GM23338 (cell line): ENCODE measurements at regions not wholly inside any gene's neighbourhood (a gene's known extent, or its start where the extent isn't known, plus 50 kb on each side); places are given as distances from the start of the nearest gene placed in this dataset.

Source experiments
- ATAC-seq: fragments of 200-7000 bp; cut with Tn5 transposase; 3 replicates; pipeline ENCODE4 v1.9.1; 2020
- DNase-seq: peaks from one replicate; pipeline ENCODE4 v3.0.0-alpha.2; 2015; ENCODE audit warnings: low spot score
- H2AFZ ChIP-seq: fragments of 200-600 bp; sonication (generic); 2 replicates; pipeline ENCODE4 v1.8.0; 2016; ENCODE audit warnings: antibody characterized with exemption, mild to moderate bottlenecking, moderate library complexity
- H3F3A ChIP-seq: fragments of 200-600 bp; sonication (generic); replicated peaks from 2 replicates; pipeline ENCODE4 v1.8.0; 2017; ENCODE audit warnings: antibody characterized with exemption, mixed run types, low read depth
- H3K27ac ChIP-seq: fragments of 200-600 bp; sonication (generic); 2 replicates; pipeline ENCODE4 v1.6.1; 2016; ENCODE audit warnings: low read depth
- H3K27me3 ChIP-seq: fragments of 200-600 bp; sonication (generic); 2 replicates; pipeline ENCODE4 v1.8.0; 2016; ENCODE audit warnings: mild to moderate bottlenecking, mixed run types, moderate library complexity; ENCODE audit not compliant: insufficient read depth
- H3K36me3 ChIP-seq: fragments of 200-600 bp; sonication (generic); 2 replicates; pipeline ENCODE4 v1.8.0; 2016; ENCODE audit warnings: mild to moderate bottlenecking; ENCODE audit not compliant: insufficient read depth
- H3K4me1 ChIP-seq: fragments of 200-600 bp; sonication (generic); 2 replicates; pipeline ENCODE4 v1.8.0; 2016; ENCODE audit warnings: mild to moderate bottlenecking, moderate library complexity; ENCODE audit not compliant: insufficient read depth
- H3K4me2 ChIP-seq: fragments of 200-600 bp; sonication (generic); 2 replicates; pipeline ENCODE4 v1.7.1; 2017; ENCODE audit warnings: mixed run types
- H3K4me3 ChIP-seq: fragments of 200-600 bp; sonication (generic); 2 replicates; pipeline ENCODE4 v1.6.1; 2016; ENCODE audit warnings: mixed run types
- H3K79me2 ChIP-seq: fragments of 200-600 bp; sonication (generic); replicated peaks from 2 replicates; pipeline ENCODE4 v1.8.0; 2017; ENCODE audit warnings: mild to moderate bottlenecking; ENCODE audit not compliant: insufficient read depth
- H3K9me2 ChIP-seq: fragments of 200-600 bp; sonication (generic); 2 replicates; pipeline ENCODE4 v1.8.0; 2017; ENCODE audit not compliant: insufficient read depth
- H4K20me1 ChIP-seq: fragments of 200-600 bp; sonication (generic); replicated peaks from 2 replicates; pipeline ENCODE4 v1.8.0; 2017; ENCODE audit warnings: mild to moderate bottlenecking; ENCODE audit not compliant: insufficient read depth
- H3K27ac Mint-ChIP-seq: 2 replicates; pipeline ENCODE4 v1.8.0; 2020; ENCODE audit warnings: inconsistent platforms, mild to moderate bottlenecking, moderate library complexity, mixed read lengths
- H3K27me3 Mint-ChIP-seq: 3 replicates; pipeline ENCODE4 v1.8.0; 2022; ENCODE audit warnings: low read depth, mild to moderate bottlenecking, moderate library complexity, mixed read lengths, inconsistent platforms; ENCODE audit not compliant: insufficient read depth, poor library complexity
- H3K36me3 Mint-ChIP-seq: 3 replicates; pipeline ENCODE4 v1.8.0; 2021; ENCODE audit warnings: low read depth, mild to moderate bottlenecking, inconsistent platforms, moderate library complexity, mixed read lengths
- H3K4me1 Mint-ChIP-seq: 3 replicates; pipeline ENCODE4 v1.8.0; 2020; ENCODE audit warnings: mild to moderate bottlenecking, inconsistent platforms, mixed read lengths
- H3K4me3 Mint-ChIP-seq: 3 replicates; pipeline ENCODE4 v1.8.0; 2021; ENCODE audit warnings: moderate library complexity, mild to moderate bottlenecking, inconsistent platforms, mixed read lengths
- H3K9me3 Mint-ChIP-seq: 3 replicates; pipeline ENCODE4 v1.8.0; 2020; ENCODE audit warnings: moderate library complexity, mild to moderate bottlenecking, inconsistent platforms, mixed read lengths
- CREB1 ChIP-seq: fragments of 250-450 bp; sonication (Bioruptor Pico); IDR thresholded peaks from 2 replicates; pipeline ENCODE4 v1.5.0; 2020; ENCODE audit warnings: low read depth, mild to moderate bottlenecking, moderate library complexity
- CTCF ChIP-seq, 2 experiments: fragments of 200-600 bp in 1 of 2; sonication (generic) in 1 of 2; conservative IDR thresholded peaks; 2 replicates each; pipeline versions ENCODE4 v1.5.1 to v1.6.1; 2016 to 2017; ENCODE audit warnings: antibody characterized with exemption in 2 of 2, low read depth in 2 of 2, mild to moderate bottlenecking in 2 of 2, moderate library complexity in 1 of 2
- EZH2 ChIP-seq: fragments of 200-600 bp; sonication (generic); IDR thresholded peaks from one replicate; pipeline ENCODE4 v1.8.0; 2017; ENCODE audit warnings: antibody characterized with exemption, mild to moderate bottlenecking, low read depth; ENCODE audit not compliant: unreplicated experiment
- EZH2phosphoT487 ChIP-seq: fragments of 200-600 bp; sonication (generic); IDR thresholded peaks from one replicate; pipeline ENCODE4 v1.8.1; 2018; ENCODE audit warnings: antibody characterized with exemption; ENCODE audit not compliant: unreplicated experiment
- NANOG ChIP-seq: IDR thresholded peaks from 2 replicates; pipeline ENCODE4 v1.6.1; 2016; ENCODE audit warnings: antibody characterized with exemption, borderline replicate concordance
- POLR2AphosphoS5 ChIP-seq: IDR thresholded peaks from 2 replicates; pipeline ENCODE4 v1.6.1; 2016; ENCODE audit warnings: antibody characterized with exemption, low read depth
- REST ChIP-seq: IDR thresholded peaks from one replicate; pipeline ENCODE4 v1.6.1; 2018; ENCODE audit warnings: antibody characterized with exemption; ENCODE audit not compliant: unreplicated experiment
- STAT1 ChIP-seq: IDR thresholded peaks from one replicate; pipeline ENCODE4 v1.6.1; 2016; ENCODE audit warnings: antibody characterized with exemption; ENCODE audit not compliant: unreplicated experiment
- ZNF114 ChIP-seq: fragments of 250-450 bp; sonication (Bioruptor Pico); IDR thresholded peaks from 2 replicates; pipeline ENCODE4 v1.5.0; 2020; ENCODE audit warnings: mild to moderate bottlenecking, moderate library complexity
- ZNF331 ChIP-seq: fragments of 250-450 bp; sonication (Bioruptor Pico); IDR thresholded peaks from 2 replicates; pipeline ENCODE4 v1.5.0; 2020; ENCODE audit warnings: low read depth, mild to moderate bottlenecking, moderate library complexity
- ZNF462 ChIP-seq: fragments of 250-450 bp; sonication (Bioruptor Pico); IDR thresholded peaks from 2 replicates; pipeline ENCODE4 v1.5.0; 2020; ENCODE audit warnings: mild to moderate bottlenecking, moderate library complexity

- Mint-ChIP-seq H3K4me3 (no peak overlapping the region), H3K27me3 (peaks cover 2% of the 10 kb centered on the region), H3K27ac (peak overlapping the region; percentile 89; the same call in 1 of the 2 replicates), H3K9me3 (no peaks in the 10 kb centered on the region), H3K36me3 (no peaks in the 10 kb centered on the region), H3K4me1 (peaks cover 23% of the 10 kb centered on the region; the same call in 2 of the 3 replicates)
- DNase-seq (peak; percentile 85), ATAC-seq (peak; percentile 76)
- H2AFZ ChIP-seq: no peak overlapping the region
- H3K4me1 ChIP-seq: no peaks in the 10 kb centered on the region
- no peaks in the 10 kb centered on the region for H3K27me3 ChIP-seq
- H4K20me1 ChIP-seq: no peaks in the 10 kb centered on the region
- H3K27ac ChIP-seq: no peak overlapping the region
- H3K9me2 ChIP-seq: no peaks in the 10 kb centered on the region
- H3F3A ChIP-seq: no peaks in the 10 kb centered on the region
- H3K4me2 ChIP-seq: no peak overlapping the region
- TF ChIP-seq CREB1 (CRISPR knock-in tag): peak; percentile 80
- no peak for TF ChIP-seq ZNF114 (CRISPR knock-in tag)
- TF ChIP-seq EZH2: no peak
- no peaks in the 10 kb centered on the region for H3K36me3 ChIP-seq
- no peaks in the 10 kb centered on the region for H3K79me2 ChIP-seq
- no peak overlapping the region for H3K4me3 ChIP-seq
These were observed 84.6 kb upstream of the DCBLD2 start for GRCh38 chr3:98986073-98986472.

GRCh38 chr3:98985431-98985830 lies 83.9 kb upstream of the DCBLD2 start:
- no peaks in the 10 kb centered on the region for H3K4me1 ChIP-seq
- no peak for ATAC-seq
- H2AFZ ChIP-seq: no peak overlapping the region
- H3K36me3 Mint-ChIP-seq: no peaks in the 10 kb centered on the region
- no peaks in the 10 kb centered on the region for H4K20me1 ChIP-seq
- no peak overlapping the region for H3K4me2 ChIP-seq
- H3K4me3 ChIP-seq: no peak overlapping the region
- no peaks in the 10 kb centered on the region for H3K27me3 ChIP-seq
- H3K9me2 ChIP-seq: no peaks in the 10 kb centered on the region
- H3K9me3 Mint-ChIP-seq: no peaks in the 10 kb centered on the region
- H3K79me2 ChIP-seq: no peaks in the 10 kb centered on the region
- H3F3A ChIP-seq: no peaks in the 10 kb centered on the region
- peaks cover 2% of the 10 kb centered on the region for H3K27me3 Mint-ChIP-seq
- peaks cover 23% of the 10 kb centered on the region; the same call in 2 of the 3 replicates for H3K4me1 Mint-ChIP-seq
- no peak for DNase-seq
- no peak overlapping the region for H3K27ac Mint-ChIP-seq
- no peak overlapping the region for H3K4me3 Mint-ChIP-seq
- no peaks in the 10 kb centered on the region for H3K36me3 ChIP-seq
- no peak overlapping the region for H3K27ac ChIP-seq
- TF ChIP-seq ZNF462 (CRISPR knock-in tag) (no peak), ZNF331 (no peak), CTCF (conservative IDR thresholded peaks at IDR 0.05; ENCODE audit: low read depth in 2 of 2) (no peak), REST (no peak), POLR2AphosphoS5 (no peak), NANOG (no peak), CREB1 (CRISPR knock-in tag) (no peak), EZH2 (no peak), EZH2phosphoT487 (no peak), STAT1 (no peak)
